ENCODE measurements at regions not wholly inside any gene's neighbourhood (a gene's known extent, or its start where the extent isn't known, plus 50 kb on each side); places are given as distances from the start of the nearest gene placed in this dataset.

- SMC1A ChIA-PET (ENCODE audit: uncharacterized antibody, unreplicated experiment) = no interaction called here
- no peak for DNase-seq (ENCODE audit: low read depth, low spot score)
- CTCF ChIA-PET = interaction anchor here (0.6 kb wide), 1 partner anchor 1081 kb away, joined by 3 read pairs; no protein-coding TSS in a partner anchor
Observed at GRCh38 chr7:54278847-54279246, 263.3 kb upstream of the VSTM2A start.

More at GRCh38 chr7:54278847-54279246, 263.3 kb upstream of the VSTM2A start:
- no peak for TF ChIP-seq CREM (IDR thresholded peaks at IDR 0.05; ENCODE audit: low read depth)
- TF ChIP-seq NFXL1 (IDR thresholded peaks at IDR 0.05; ENCODE audit: borderline replicate concordance) = no peak
- no peak for TF ChIP-seq ATF7 (IDR thresholded peaks at IDR 0.05; ENCODE audit: low read depth)
- TF ChIP-seq ATF2 (IDR thresholded peaks at IDR 0.05; ENCODE audit: low read length) = no peak
- no peak for TF ChIP-seq ZNF24 (IDR thresholded peaks at IDR 0.05)
- no peak for TF ChIP-seq FOXM1 (IDR thresholded peaks at IDR 0.05; ENCODE audit: low read depth, low read length)
- TF ChIP-seq MEF2A (IDR thresholded peaks at IDR 0.05; ENCODE audit: insufficient read depth, low read depth, low read length) = no peak
- no peak for TF ChIP-seq CEBPZ (IDR thresholded peaks at IDR 0.05; ENCODE audit: low read depth, low read length)
- TF ChIP-seq E4F1 (IDR thresholded peaks at IDR 0.05; ENCODE audit: borderline replicate concordance, partially characterized antibody) = no peak
- TF ChIP-seq RELA (IDR thresholded peaks at IDR 0.05; ENCODE audit: borderline replicate concordance, partially characterized antibody) = no peak
- no peak for TF ChIP-seq KLF5 (IDR thresholded peaks at IDR 0.05; ENCODE audit: partially characterized antibody)
- no TSS peak for BruUV-seq (replicated peaks)
- Histone ChIP-seq H3K27me3 (replicated peaks in 1 of 2; ENCODE audit: control insufficient read depth in 2 of 2, insufficient read depth in 2 of 2, low read length in 1 of 2) (no peaks in the 10 kb centered on the region), H3K79me2 (ENCODE audit: control insufficient read depth, insufficient read depth, low read length) (no peaks in the 10 kb centered on the region), H3K4me2 (ENCODE audit: control insufficient read depth, insufficient read depth) (no peak overlapping the region), H3K9me3 (replicated peaks; ENCODE audit: control insufficient read depth, insufficient read depth, low read length) (no peaks in the 10 kb centered on the region), H3K4me1 (ENCODE audit: control insufficient read depth, insufficient read depth, low read length) (no peaks in the 10 kb centered on the region), H3K4me3 (no peak overlapping the region), H3K36me3 (ENCODE audit: control insufficient read depth in 2 of 2, insufficient read depth in 2 of 2, low read length in 1 of 2) (no peaks in the 10 kb centered on the region), H4K20me1 (ENCODE audit: control insufficient read depth, insufficient read depth) (no peaks in the 10 kb centered on the region), H3K27ac (ENCODE audit: control insufficient read depth, insufficient read depth) (no peak overlapping the region), H3K9ac (ENCODE audit: control insufficient read depth, insufficient read depth, low read length) (no peak overlapping the region), H2AFZ (ENCODE audit: control insufficient read depth, low read depth, low read length) (no peak overlapping the region)
- ATAC-seq = no peak
- POLR2A ChIA-PET = no interaction called here
- in situ Hi-C loops (cut with MboI) = no loop called here
- FAIRE-seq = no peak
- intact Hi-C loops (cut with micrococcal nuclease; ENCODE audit: unreplicated experiment) = no loop called here
- 0% methylated on average over 1 of the region's 1 CpG for WGBS (ENCODE audit: insufficient coverage, insufficient replicate concordance, low lambda C conversion rate, missing lambda C conversion rate)
- RAD21 ChIA-PET (ENCODE audit: unreplicated experiment) = no interaction called here

Measured in GM12878 (cell line).